ENCODE measurements at regions not wholly inside any gene's neighbourhood (a gene's known extent, or its start where the extent isn't known, plus 50 kb on each side); places are given as distances from the start of the nearest gene placed in this dataset.

GRCh38 chr14:88931321-88932110 lies 107.1 kb downstream of the TTC8 start:
- intact Hi-C loops (cut with micrococcal nuclease; ENCODE audit: unreplicated experiment): no loop called here
- SMC1A ChIA-PET (ENCODE audit: uncharacterized antibody, unreplicated experiment): interaction anchor here (1.4 kb wide), 1 partner anchor 11 kb away, joined by 3 read pairs; no protein-coding TSS in a partner anchor
- Histone ChIP-seq H3K9ac (ENCODE audit: control insufficient read depth, insufficient read depth, low read length) (no peak overlapping the region), H3K4me1 (ENCODE audit: control insufficient read depth, insufficient read depth, low read length) (no peaks in the 10 kb centered on the region), H3K4me2 (ENCODE audit: control insufficient read depth, insufficient read depth) (no peak overlapping the region), H2AFZ (ENCODE audit: control insufficient read depth, low read depth, low read length) (no peak overlapping the region), H4K20me1 (ENCODE audit: control insufficient read depth, insufficient read depth) (no peaks in the 10 kb centered on the region), H3K36me3 (ENCODE audit: control insufficient read depth in 2 of 2, insufficient read depth in 2 of 2, low read length in 1 of 2) (no peaks in the 10 kb centered on the region), H3K9me3 (replicated peaks; ENCODE audit: control insufficient read depth, insufficient read depth, low read length) (no peaks in the 10 kb centered on the region; the same call in 2 of the 3 replicates), H3K27me3 (replicated peaks in 1 of 2; ENCODE audit: control insufficient read depth in 2 of 2, insufficient read depth in 2 of 2, low read length in 1 of 2) (no peaks in the 10 kb centered on the region), H3K79me2 (ENCODE audit: control insufficient read depth, insufficient read depth, low read length) (no peaks in the 10 kb centered on the region), H3K4me3 (no peak overlapping the region), H3K27ac (ENCODE audit: control insufficient read depth, insufficient read depth) (no peak overlapping the region)
- TF ChIP-seq MXI1 (IDR thresholded peaks at IDR 0.05; ENCODE audit: low read depth, low read length) (no peak), STAT1 (conservative IDR thresholded peaks at IDR 0.05) (no peak), RELB (IDR thresholded peaks at IDR 0.05; ENCODE audit: low read depth) (no peak), YBX1 (IDR thresholded peaks at IDR 0.05) (no peak), PAX8 (IDR thresholded peaks at IDR 0.05) (no peak), POLR2AphosphoS5 (IDR thresholded peaks at IDR 0.05; ENCODE audit: low read length) (no peak), ZZZ3 (IDR thresholded peaks at IDR 0.05; ENCODE audit: control insufficient read depth, insufficient read length, low read depth) (no peak), SMAD1 (IDR thresholded peaks at IDR 0.05; ENCODE audit: low read depth, partially characterized antibody) (no peak), RBBP5 (conservative IDR thresholded peaks at IDR 0.05) (no peak), USF2 (IDR thresholded peaks at IDR 0.05; ENCODE audit: borderline replicate concordance, low read depth, low read length) (no peak), DPF2 (IDR thresholded peaks at IDR 0.05) (no peak), RUNX3 (IDR thresholded peaks at IDR 0.05; ENCODE audit: low read length) (no peak), RAD51 (IDR thresholded peaks at IDR 0.05) (no peak), NR2C2 (IDR thresholded peaks at IDR 0.05; ENCODE audit: borderline replicate concordance, control insufficient read depth, insufficient read length, low read depth) (no peak), ZBED1 (IDR thresholded peaks at IDR 0.05; ENCODE audit: borderline replicate concordance) (no peak)
- CTCF ChIA-PET: no interaction called here
- ATAC-seq (no peak), FAIRE-seq (no peak), DNase-seq (ENCODE audit: low read depth, low spot score) (no peak)
- no TSS peak for BruUV-seq (replicated peaks)
- POLR2A ChIA-PET: no interaction called here
- RAD21 ChIA-PET (ENCODE audit: unreplicated experiment): no interaction called here
- in situ Hi-C loops (cut with MboI): no loop called here
- 29% methylated on average over 11 of the region's 11 CpGs for WGBS (ENCODE audit: insufficient coverage, insufficient replicate concordance, low lambda C conversion rate, missing lambda C conversion rate)
